Suprapubic skin (tissue), 4 donors: ENCODE measurements at regions not wholly inside any gene's neighbourhood (a gene's known extent, or its start where the extent isn't known, plus 50 kb on each side); places are given as distances from the start of the nearest gene placed in this dataset.

ENCODE experiments used
- DNase-seq, 2 donors: peaks; one replicate each; pipeline ENCODE4 v3.0.0-alpha.2; 2019; ENCODE audit warnings: low spot score in 2 of 2
- H3K27ac ChIP-seq: fragments of 200-600 bp; sonication (generic); one replicate; pipeline ENCODE4 v1.5.1; 2019
- H3K27me3 ChIP-seq: fragments of 200-600 bp; sonication (generic); one replicate; pipeline ENCODE4 v1.5.1; 2019
- H3K36me3 ChIP-seq: fragments of 200-600 bp; sonication (generic); one replicate; pipeline ENCODE4 v1.5.1; 2019
- H3K4me1 ChIP-seq: fragments of 200-600 bp; sonication (generic); one replicate; pipeline ENCODE4 v1.5.1; 2019
- H3K4me3 ChIP-seq: fragments of 200-600 bp; sonication (generic); one replicate; pipeline ENCODE4 v1.5.1; 2019; ENCODE audit warnings: mild to moderate bottlenecking
- H3K9me3 ChIP-seq: fragments of 200-600 bp; sonication (generic); one replicate; pipeline ENCODE4 v1.5.1; 2019
- EP300 ChIP-seq: sonication (generic); formaldehyde crosslinking; IDR thresholded peaks from one replicate; pipeline ENCODE4 v1.6.1; 2017; ENCODE audit warnings: antibody characterized with exemption
- POLR2A ChIP-seq, 2 donors: fragments of 450-650 bp; IDR thresholded peaks; one replicate each; pipeline ENCODE4 v1.6.1; 2017; ENCODE audit warnings: antibody characterized with exemption in 2 of 2, mild to moderate bottlenecking in 2 of 2, moderate library complexity in 2 of 2
- POLR2AphosphoS5 ChIP-seq, 3 donors: sonication (generic); formaldehyde crosslinking; IDR thresholded peaks; one replicate each; pipeline ENCODE4 v1.6.1; 2017; ENCODE audit warnings: antibody characterized with exemption in 3 of 3
- WGBS: methylation state at CpG from one replicate; pipeline ENCODE4 v1.1.5; 2018; 5-methylcytosine and 5-hydroxymethylcytosine counted together
- TF ChIP-seq, protein P1 (sequence below), 2 donors: fragments of 200-600 bp in 1 of 2; fragments of 450-650 bp in 1 of 2; sonication (generic) in 1 of 2; IDR thresholded peaks; one replicate each; pipeline ENCODE4 v1.5.1; 2016 to 2019; ENCODE audit warnings: antibody characterized with exemption in 2 of 2, mild to moderate bottlenecking in 1 of 2, moderate library complexity in 1 of 2

DNA sequence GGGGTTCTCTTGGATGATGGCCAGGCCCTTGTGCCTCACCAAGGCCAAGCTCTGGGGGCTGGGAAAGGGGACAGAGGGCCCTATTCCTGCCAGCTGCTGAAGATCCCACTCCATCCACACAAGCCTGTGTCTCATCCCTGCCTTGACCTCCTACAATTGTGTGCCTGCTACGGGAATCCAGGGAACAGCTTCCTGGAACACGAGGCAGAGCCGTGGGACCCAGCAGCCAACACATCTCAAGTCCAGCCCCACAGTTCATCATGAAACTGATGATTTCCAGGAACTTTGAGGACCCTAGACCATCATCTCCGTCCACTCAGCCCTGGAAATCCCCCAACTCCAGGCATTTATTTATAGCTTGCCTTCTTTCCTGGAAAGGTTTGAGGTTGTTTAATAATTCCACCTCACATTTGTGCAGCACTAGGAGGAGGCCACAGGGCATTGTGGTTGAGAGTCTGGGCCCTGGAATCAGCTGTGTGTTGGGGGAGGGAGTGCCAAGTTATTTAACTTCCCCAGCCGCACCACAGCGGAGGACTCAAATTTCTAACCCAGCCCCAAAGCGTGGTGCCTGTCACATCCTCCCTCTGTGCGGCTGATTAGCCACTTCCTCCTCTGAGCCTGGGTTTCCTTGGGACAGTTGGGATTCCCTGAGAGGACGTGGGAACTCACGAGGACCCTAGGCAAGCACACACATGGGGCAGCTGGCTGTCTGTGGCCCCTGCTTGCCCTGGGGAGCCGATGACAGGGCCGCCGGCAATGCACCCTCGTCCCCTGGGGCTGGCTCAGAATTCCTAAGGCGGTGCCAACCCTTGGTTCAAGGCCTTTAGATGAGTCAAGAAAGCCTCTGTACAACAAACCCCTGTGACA is 58.2 kb upstream of the GGTA1 start:
- no peaks in the 10 kb centered on the region for H3K9me3 ChIP-seq
- WGBS = 15% methylated on average over 15 of the region's 15 CpGs
- TF ChIP-seq POLR2AphosphoS5 (IDR thresholded peaks at IDR 0.05) (no peak), EP300 (no peak), POLR2A (IDR thresholded peaks at IDR 0.05) (no peak)
- TF ChIP-seq, protein P1, sequence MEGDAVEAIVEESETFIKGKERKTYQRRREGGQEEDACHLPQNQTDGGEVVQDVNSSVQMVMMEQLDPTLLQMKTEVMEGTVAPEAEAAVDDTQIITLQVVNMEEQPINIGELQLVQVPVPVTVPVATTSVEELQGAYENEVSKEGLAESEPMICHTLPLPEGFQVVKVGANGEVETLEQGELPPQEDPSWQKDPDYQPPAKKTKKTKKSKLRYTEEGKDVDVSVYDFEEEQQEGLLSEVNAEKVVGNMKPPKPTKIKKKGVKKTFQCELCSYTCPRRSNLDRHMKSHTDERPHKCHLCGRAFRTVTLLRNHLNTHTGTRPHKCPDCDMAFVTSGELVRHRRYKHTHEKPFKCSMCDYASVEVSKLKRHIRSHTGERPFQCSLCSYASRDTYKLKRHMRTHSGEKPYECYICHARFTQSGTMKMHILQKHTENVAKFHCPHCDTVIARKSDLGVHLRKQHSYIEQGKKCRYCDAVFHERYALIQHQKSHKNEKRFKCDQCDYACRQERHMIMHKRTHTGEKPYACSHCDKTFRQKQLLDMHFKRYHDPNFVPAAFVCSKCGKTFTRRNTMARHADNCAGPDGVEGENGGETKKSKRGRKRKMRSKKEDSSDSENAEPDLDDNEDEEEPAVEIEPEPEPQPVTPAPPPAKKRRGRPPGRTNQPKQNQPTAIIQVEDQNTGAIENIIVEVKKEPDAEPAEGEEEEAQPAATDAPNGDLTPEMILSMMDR (IDR thresholded peaks at IDR 0.05) = no peak
- H3K36me3 ChIP-seq = no peaks in the 10 kb centered on the region
- no peaks in the 10 kb centered on the region for H3K27me3 ChIP-seq
- H3K4me1 ChIP-seq = peaks cover 35% of the 10 kb centered on the region
- H3K4me3 ChIP-seq = no peak overlapping the region
- DNase-seq = peak in 1 of 2 donors; percentile 77
- peak overlapping the region; percentile 56 for H3K27ac ChIP-seq

DNA sequence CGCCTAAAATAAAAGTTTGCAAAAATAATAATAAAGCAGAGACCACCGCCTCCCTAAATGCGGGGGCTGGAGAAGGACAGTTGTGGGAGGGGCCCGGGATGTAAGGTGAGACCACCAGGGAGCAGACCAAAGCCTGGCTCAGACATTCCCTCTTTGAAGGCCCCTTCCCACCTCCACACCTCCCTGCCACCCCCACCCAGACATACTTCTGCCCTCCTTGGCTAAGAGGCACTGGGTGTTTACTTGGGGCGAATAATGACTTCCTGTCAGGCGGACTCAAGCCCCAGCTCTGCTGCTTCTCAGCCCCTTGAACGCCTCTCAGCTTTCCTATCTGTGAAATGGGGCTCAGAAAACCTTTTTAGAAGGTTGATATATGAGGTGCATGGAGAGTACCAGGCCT is 58.8 kb upstream of the GGTA1 start:
- Histone ChIP-seq H3K4me1 (peaks cover 35% of the 10 kb centered on the region), H3K36me3 (no peaks in the 10 kb centered on the region), H3K27me3 (no peaks in the 10 kb centered on the region), H3K9me3 (no peaks in the 10 kb centered on the region), H3K4me3 (no peak overlapping the region), H3K27ac (peak overlapping the region; percentile 56)
- TF ChIP-seq, protein P1 (IDR thresholded peaks at IDR 0.05) = no peak
- TF ChIP-seq POLR2AphosphoS5 (IDR thresholded peaks at IDR 0.05) (no peak), EP300 (no peak), POLR2A (IDR thresholded peaks at IDR 0.05) (no peak)
- 74% methylated on average over 7 of the region's 7 CpGs for WGBS
- no peak for DNase-seq

DNA sequence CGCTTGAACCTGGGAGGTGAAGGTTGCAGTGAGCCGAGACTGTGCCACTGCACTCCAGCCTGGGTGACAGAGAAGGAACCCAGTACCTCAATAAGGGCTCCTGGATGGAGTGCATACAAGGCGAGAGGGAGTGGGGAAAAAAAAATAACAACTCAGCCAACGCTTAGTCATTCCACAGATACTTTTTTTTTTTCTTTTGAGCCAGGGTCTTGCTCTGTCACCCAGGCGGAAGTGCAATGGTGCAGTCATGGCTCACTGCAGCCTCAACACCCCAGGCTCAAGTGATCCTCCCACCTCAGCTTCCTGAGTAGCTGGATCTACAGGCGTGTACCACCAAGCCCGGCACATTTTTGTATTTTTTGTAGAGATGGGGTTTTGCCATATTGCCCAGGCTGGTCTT is 59.5 kb upstream of the GGTA1 start:
- H3K4me3 ChIP-seq = no peak overlapping the region
- TF ChIP-seq EP300 (no peak), POLR2AphosphoS5 (IDR thresholded peaks at IDR 0.05) (no peak), POLR2A (IDR thresholded peaks at IDR 0.05) (no peak)
- TF ChIP-seq, protein P1 (IDR thresholded peaks at IDR 0.05) = no peak
- H3K36me3 ChIP-seq = no peaks in the 10 kb centered on the region
- no peak overlapping the region for H3K27ac ChIP-seq
- DNase-seq = no peak
- no peaks in the 10 kb centered on the region for H3K27me3 ChIP-seq
- H3K4me1 ChIP-seq = peaks cover 35% of the 10 kb centered on the region
- no peaks in the 10 kb centered on the region for H3K9me3 ChIP-seq
- 92% methylated on average over 7 of the region's 7 CpGs for WGBS

DNA sequence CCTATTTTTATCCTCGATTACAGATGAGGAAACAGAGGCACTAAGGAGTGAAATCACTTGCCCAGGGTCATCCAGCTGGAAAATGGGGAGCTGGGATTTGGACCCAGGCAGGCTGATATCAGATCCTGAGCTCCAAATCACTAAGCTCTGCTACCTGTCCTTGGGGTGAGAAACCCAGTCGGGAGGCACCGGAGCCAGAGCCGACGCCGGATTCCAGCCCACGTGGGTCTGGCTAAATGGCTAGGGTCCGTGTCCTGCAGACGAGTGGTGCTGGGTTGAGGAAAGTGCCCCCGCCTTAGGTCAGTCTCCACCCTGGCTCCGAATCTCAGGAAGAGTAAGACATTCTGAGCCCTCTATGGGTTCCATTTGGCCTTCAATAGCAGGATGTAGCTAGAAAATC is 61.3 kb upstream of the GGTA1 start:
- no peak for DNase-seq
- Histone ChIP-seq H3K4me3 (no peak overlapping the region), H3K36me3 (no peaks in the 10 kb centered on the region), H3K27ac (no peak overlapping the region), H3K4me1 (peaks cover 34% of the 10 kb centered on the region), H3K9me3 (no peaks in the 10 kb centered on the region), H3K27me3 (no peaks in the 10 kb centered on the region)
- TF ChIP-seq, protein P1 (IDR thresholded peaks at IDR 0.05) = no peak
- TF ChIP-seq POLR2AphosphoS5 (IDR thresholded peaks at IDR 0.05) (no peak), EP300 (no peak), POLR2A (IDR thresholded peaks at IDR 0.05) (no peak)
- WGBS = 93% methylated on average over 10 of the region's 11 CpGs

DNA sequence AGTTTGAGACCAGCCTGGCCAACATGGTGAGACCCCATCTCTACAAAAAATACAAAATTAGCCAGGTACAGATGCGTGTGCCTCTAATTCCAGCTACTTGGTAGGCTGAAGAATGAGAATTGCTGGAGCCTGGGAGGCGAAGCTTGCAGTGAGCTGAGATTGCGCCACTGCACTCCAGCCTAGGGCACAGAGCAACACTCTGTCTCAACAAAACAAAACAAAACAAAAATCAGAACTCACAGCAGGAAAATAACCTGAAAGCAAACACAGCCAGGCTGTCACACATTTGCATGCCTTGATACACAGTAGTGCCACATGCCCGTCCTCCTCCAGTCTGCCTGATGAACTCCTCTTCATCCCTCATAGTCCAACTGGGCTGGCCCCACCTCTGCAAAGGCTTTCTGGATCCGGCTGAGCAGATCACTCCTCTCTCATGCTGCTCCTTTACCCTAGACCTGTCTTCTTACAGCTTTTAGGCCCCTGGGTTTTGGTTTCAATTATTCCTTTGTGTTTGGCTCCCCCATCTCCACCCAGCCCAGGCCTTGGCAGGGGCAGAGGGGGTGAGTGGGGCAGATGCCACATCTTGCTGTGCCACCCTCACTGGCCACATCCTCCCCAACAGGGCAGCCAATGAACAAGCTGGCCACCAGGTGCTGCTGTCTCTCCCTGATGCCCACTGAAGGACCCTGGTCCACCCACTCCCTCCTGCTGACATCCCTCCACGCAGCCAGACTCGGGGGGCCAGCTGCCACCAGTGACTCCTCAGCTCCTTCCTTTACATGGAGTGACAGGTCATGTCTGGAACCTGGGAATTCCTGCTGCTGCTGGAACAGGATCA is 62.0 kb upstream of the GGTA1 start:
- Histone ChIP-seq H3K4me3 (no peak overlapping the region), H3K4me1 (peaks cover 30% of the 10 kb centered on the region), H3K27ac (no peak overlapping the region), H3K36me3 (no peaks in the 10 kb centered on the region), H3K27me3 (no peaks in the 10 kb centered on the region), H3K9me3 (no peaks in the 10 kb centered on the region)
- no peak for DNase-seq
- 77% methylated on average over 7 of the region's 7 CpGs for WGBS
- TF ChIP-seq POLR2A (IDR thresholded peaks at IDR 0.05) (no peak), EP300 (no peak), POLR2AphosphoS5 (IDR thresholded peaks at IDR 0.05) (no peak)
- TF ChIP-seq, protein P1 (IDR thresholded peaks at IDR 0.05) = no peak
